SK-N-SH (cell line): ENCODE measurements at regions not wholly inside any gene's neighbourhood (a gene's known extent, or its start where the extent isn't known, plus 50 kb on each side); places are given as distances from the start of the nearest gene placed in this dataset.

Experiments
- CTCF ChIA-PET: fragments of 300-600, 350-600 bp; formaldehyde crosslinking; extraction: SDS; loops from one replicate; lab custom pipeline; 2021; lab: Yijun Ruan, JAX
- POLR2A ChIA-PET: fragments of 350-600 bp; sonication (Branson Sonifier 250); formaldehyde crosslinking; extraction: SDS; loops from one replicate; lab custom pipeline; 2020; ENCODE audit warnings: antibody characterized with exemption, inconsistent platforms; lab: Yijun Ruan, JAX
- DNase-seq: peaks from one replicate; pipeline ENCODE4 v3.0.0; 2012
- H2AFZ ChIP-seq: fragments of 200-600 bp; sonication (generic); 2 replicates; pipeline ENCODE4 v1.8.1; 2016; ENCODE audit warnings: antibody characterized with exemption, mild to moderate bottlenecking, low read depth
- H3F3A ChIP-seq: fragments of 200-600 bp; sonication (generic); replicated peaks from 2 replicates; pipeline ENCODE3; 2016; ENCODE audit warnings: antibody characterized with exemption, mild to moderate bottlenecking; ENCODE audit not compliant: insufficient read depth
- H3K27ac ChIP-seq, 2 experiments: fragments of 200-500 bp in 1 of 2; fragments of 200-600 bp in 1 of 2; sonication (Bioruptor generic) in 1 of 2; sonication (generic), shearing (Covaris generic) in 1 of 2; 2 replicates each; pipeline versions ENCODE4 v1.5.1 to v1.6.1; 2014 to 2016; ENCODE audit warnings: low read depth in 2 of 2, inconsistent platforms in 1 of 2, low read length in 1 of 2, mild to moderate bottlenecking in 1 of 2, mixed read lengths in 1 of 2
- H3K27me3 ChIP-seq: fragments of 200-600 bp; sonication (generic), shearing (Covaris generic); 2 replicates; pipeline ENCODE4 v1.6.1; 2016; ENCODE audit warnings: mixed run types; ENCODE audit not compliant: insufficient read depth
- H3K36me3 ChIP-seq, 2 experiments: fragments of 200-500 bp in 1 of 2; fragments of 200-600 bp in 1 of 2; sonication (Bioruptor generic) in 1 of 2; sonication (generic) in 1 of 2; replicated peaks in 1 of 2; 2 replicates each; pipeline versions ENCODE3 to v1.5.1; 2014 to 2016; ENCODE audit warnings: low read length in 1 of 2, mild to moderate bottlenecking in 1 of 2; ENCODE audit not compliant: insufficient read depth in 2 of 2, control insufficient read depth in 1 of 2
- H3K4me1 ChIP-seq, 2 experiments: fragments of 200-500 bp in 1 of 2; fragments of 200-600 bp in 1 of 2; sonication (Bioruptor generic) in 1 of 2; sonication (generic), shearing (Covaris generic) in 1 of 2; 2 replicates each; pipeline versions ENCODE4 v1.5.1 to v1.6.1; 2014 to 2016; ENCODE audit warnings: low read depth in 1 of 2, low read length in 1 of 2, mixed run types in 1 of 2; ENCODE audit not compliant: insufficient read depth in 2 of 2, control insufficient read depth in 1 of 2
- H3K4me2 ChIP-seq: fragments of 200-600 bp; sonication (generic), shearing (Covaris generic); 2 replicates; pipeline ENCODE4 v1.6.1; 2017; ENCODE audit warnings: mixed run types
- H3K4me3 ChIP-seq, 2 experiments: fragments of 200-500 bp in 1 of 2; fragments of 200-600 bp in 1 of 2; sonication (Bioruptor generic) in 1 of 2; sonication (generic), shearing (Covaris generic) in 1 of 2; 2 replicates each; pipeline versions ENCODE4 v1.5.1 to v1.8.1; 2014 to 2016; ENCODE audit warnings: low read depth in 2 of 2, inconsistent platforms in 1 of 2, low read length in 1 of 2, mild to moderate bottlenecking in 1 of 2, mixed read lengths in 1 of 2, moderate library complexity in 1 of 2
- H3K79me2 ChIP-seq: fragments of 200-600 bp; sonication (generic); 2 replicates; pipeline ENCODE4 v1.8.1; 2017; ENCODE audit warnings: mild to moderate bottlenecking; ENCODE audit not compliant: insufficient read depth
- H3K9ac ChIP-seq: fragments of 200-600 bp; sonication (generic); 2 replicates; pipeline ENCODE4 v1.6.1; 2017; ENCODE audit warnings: mixed run types
- H3K9me2 ChIP-seq: fragments of 200-600 bp; sonication (generic); 2 replicates; pipeline ENCODE4 v1.6.1; 2017; ENCODE audit warnings: mixed run types
- H3K9me3 ChIP-seq: fragments of 200-600 bp; sonication (generic); 2 replicates; pipeline ENCODE4 v1.6.1; 2017; ENCODE audit warnings: mixed run types, mild to moderate bottlenecking, moderate library complexity
- H4K20me1 ChIP-seq: fragments of 200-600 bp; sonication (generic); 2 replicates; pipeline ENCODE4 v1.6.1; 2017; ENCODE audit warnings: mild to moderate bottlenecking, mixed run types; ENCODE audit not compliant: insufficient read depth
- ELF1 ChIP-seq: IDR thresholded peaks from 2 replicates; pipeline ENCODE4 v1.4.0; 2012
- EP300 ChIP-seq, 2 experiments: IDR thresholded peaks; 2 replicates each; pipeline versions ENCODE4 v1.4.0 to v1.6.1; 2012; ENCODE audit warnings: borderline replicate concordance in 1 of 2, low read depth in 1 of 2, low read length in 1 of 2
- EZH2phosphoT487 ChIP-seq: fragments of 200-600 bp; sonication (generic); IDR thresholded peaks from 2 replicates; pipeline ENCODE4 v1.6.1; 2017; ENCODE audit warnings: low read depth, mixed run types, mild to moderate bottlenecking, antibody characterized with exemption, moderate library complexity, borderline replicate concordance
- FOXJ3 ChIP-seq: sonication (generic); formaldehyde crosslinking; IDR thresholded peaks from 2 replicates; pipeline ENCODE4 v1.5.1; 2020; ENCODE audit warnings: mild to moderate bottlenecking, missing genetic modification reagents
- FOXM1 ChIP-seq: IDR thresholded peaks from 2 replicates; pipeline ENCODE4 v1.4.0; 2012; ENCODE audit warnings: low read depth, mild to moderate bottlenecking
- GABPA ChIP-seq: IDR thresholded peaks from 2 replicates; pipeline ENCODE4 v1.4.0; 2012; ENCODE audit warnings: low read depth, mild to moderate bottlenecking
- JUND ChIP-seq: IDR thresholded peaks from 2 replicates; pipeline ENCODE4 v1.4.0; 2012
- MEF2A ChIP-seq: IDR thresholded peaks from 2 replicates; pipeline ENCODE4 v1.4.0; 2012; ENCODE audit warnings: low read depth, borderline replicate concordance
- MXI1 ChIP-seq: IDR thresholded peaks from 2 replicates; pipeline ENCODE4 v1.6.1; 2012; ENCODE audit warnings: mild to moderate bottlenecking, low read depth, low read length, improper control_type of control experiment
- NFIC ChIP-seq: IDR thresholded peaks from 2 replicates; pipeline ENCODE4 v1.4.0; 2012; ENCODE audit warnings: borderline replicate concordance
- NRF1 ChIP-seq: IDR thresholded peaks from 2 replicates; pipeline ENCODE4 v1.6.1; 2012; ENCODE audit warnings: low read depth, mild to moderate bottlenecking, low read length
- POLR2AphosphoS5 ChIP-seq: IDR thresholded peaks from 2 replicates; pipeline ENCODE4 v1.6.1; 2012; ENCODE audit warnings: low read depth, low read length
- RCOR1 ChIP-seq: fragments of 150-350 bp; IDR thresholded peaks from 2 replicates; pipeline ENCODE4 v1.6.1; 2017; ENCODE audit warnings: antibody characterized with exemption, low read length
- RFX5 ChIP-seq: IDR thresholded peaks from 2 replicates; pipeline ENCODE4 v1.6.1; 2012; ENCODE audit warnings: mild to moderate bottlenecking, improper control_type of control experiment, low read length
- SIN3A ChIP-seq: IDR thresholded peaks from 2 replicates; pipeline ENCODE4 v1.6.1; 2012; ENCODE audit warnings: low read depth, mild to moderate bottlenecking, low read length, moderate library complexity, borderline replicate concordance
- SMC3 ChIP-seq: IDR thresholded peaks from 2 replicates; pipeline ENCODE4 v1.6.1; 2012; ENCODE audit warnings: low read depth, low read length, improper control_type of control experiment
- YY1 ChIP-seq: IDR thresholded peaks from 2 replicates; pipeline ENCODE4 v1.4.0; 2012; ENCODE audit warnings: low read depth, mild to moderate bottlenecking
- WGBS: methylation state at CpG from one replicate; pipeline ENCODE4 v1.1.6; 2017; ENCODE audit warnings: low lambda C conversion rate; 5-methylcytosine and 5-hydroxymethylcytosine counted together
- TF ChIP-seq, protein P1 (sequence below): IDR thresholded peaks from 2 replicates; pipeline ENCODE4; 2012
- TF ChIP-seq, protein P2 (sequence below): IDR thresholded peaks from 2 replicates; pipeline ENCODE4 v1.4.0; 2012; ENCODE audit warnings: low read depth, borderline replicate concordance
- TF ChIP-seq, protein P3 (sequence below): IDR thresholded peaks from 2 replicates; pipeline ENCODE4 v1.4.0; 2012; ENCODE audit warnings: low read depth
- TF ChIP-seq, protein P4 (sequence below): fragments of 150-350 bp; IDR thresholded peaks from 2 replicates; pipeline ENCODE4 v1.6.1; 2016; ENCODE audit warnings: mild to moderate bottlenecking, low read depth, low read length

DNA sequence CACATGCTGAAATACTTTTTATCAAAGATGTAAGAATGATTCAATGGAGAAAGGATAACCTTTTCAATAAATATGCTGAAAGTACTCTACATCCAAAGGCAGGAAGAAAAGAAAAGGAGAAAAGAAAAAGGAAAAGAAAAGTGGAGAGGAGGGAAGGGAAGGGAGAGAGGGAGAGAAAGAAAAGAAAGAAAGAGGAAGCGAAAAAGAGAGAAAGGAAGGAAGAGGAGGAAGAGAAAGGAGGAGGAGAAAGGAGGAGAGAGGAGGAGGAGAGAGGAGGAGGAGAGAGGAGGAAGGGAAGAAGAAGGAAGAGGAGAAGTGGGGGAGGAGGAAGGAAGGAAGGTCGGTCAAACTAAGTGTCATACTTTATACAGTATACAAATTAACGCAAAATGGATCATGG is 297.4 kb upstream of the HSF2 start:
- Histone ChIP-seq H2AFZ (no peak overlapping the region), H3F3A (no peaks in the 10 kb centered on the region), H3K9me2 (no peaks in the 10 kb centered on the region), H4K20me1 (no peaks in the 10 kb centered on the region), H3K27me3 (no peaks in the 10 kb centered on the region; the same call in 1 of the 2 replicates), H3K79me2 (no peaks in the 10 kb centered on the region), H3K4me3 (no peak overlapping the region)
- POLR2A ChIA-PET, result no interaction called here
- TF ChIP-seq FOXM1 (no peak), ELF1 (no peak), MXI1 (no peak), RFX5 (no peak), GABPA (no peak)
- TF ChIP-seq, all 33 proteins: peak for 0
- Histone ChIP-seq H3K4me2 (no peak overlapping the region), H3K27ac (no peak overlapping the region), H3K4me1 (no peaks in the 10 kb centered on the region), H3K9ac (no peak overlapping the region), H3K36me3 (no peaks in the 10 kb centered on the region), H3K9me3 (no peaks in the 10 kb centered on the region)
- no peak for DNase-seq
- CTCF ChIA-PET, result interaction anchor here (0.7 kb wide), 1 partner anchor 39 kb away, joined by 3 read pairs; no protein-coding TSS in a partner anchor
- WGBS, result 21% methylated on average over 3 of the region's 3 CpGs

DNA sequence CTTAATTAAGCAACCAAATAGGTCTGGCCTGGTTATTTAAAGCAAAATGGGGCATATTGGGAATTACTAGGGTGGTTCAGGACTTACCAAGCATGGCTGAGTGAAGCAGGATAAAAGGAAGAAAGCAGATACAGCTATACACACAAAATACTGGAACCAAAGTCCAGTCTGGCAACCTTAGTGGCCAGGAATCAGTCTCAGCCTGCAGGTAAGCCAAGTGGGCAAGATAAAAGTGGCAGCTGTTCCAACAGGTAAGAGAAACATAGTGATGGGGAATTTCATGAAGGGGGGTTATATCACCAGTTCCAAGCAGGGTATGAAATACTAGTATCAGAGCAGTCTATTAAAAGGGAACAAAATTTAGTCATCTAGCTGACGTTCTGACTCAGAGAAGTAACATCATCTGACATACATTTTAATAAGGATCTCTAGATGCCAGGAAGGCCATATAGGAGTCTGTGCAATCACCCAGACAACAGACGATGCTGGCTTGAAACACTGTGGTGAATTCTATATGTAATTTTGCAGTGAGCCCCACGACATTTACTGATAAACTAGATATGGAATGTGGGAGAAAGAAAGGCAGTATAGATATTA is 292.1 kb upstream of the HSF2 start:
- Histone ChIP-seq H3K4me3 (no peak overlapping the region), H3K27me3 (no peaks in the 10 kb centered on the region), H3K4me1 (no peaks in the 10 kb centered on the region), H3K27ac (no peak overlapping the region), H3K9me3 (no peaks in the 10 kb centered on the region), H3K4me2 (no peak overlapping the region), H3F3A (no peaks in the 10 kb centered on the region), H3K36me3 (no peaks in the 10 kb centered on the region), H4K20me1 (no peaks in the 10 kb centered on the region), H2AFZ (no peak overlapping the region), H3K9me2 (no peaks in the 10 kb centered on the region), H3K9ac (no peak overlapping the region), H3K79me2 (no peaks in the 10 kb centered on the region)
- TF ChIP-seq JUND (no peak), GABPA (no peak), MXI1 (no peak), FOXM1 (no peak), NRF1 (no peak), EP300 (IDR thresholded peaks at IDR 0.05; ENCODE audit: borderline replicate concordance in 1 of 2, low read depth in 1 of 2, low read length in 1 of 2) (no peak), FOXJ3 (CRISPR knock-in tag) (no peak), SIN3A (no peak), POLR2AphosphoS5 (no peak), YY1 (no peak), RCOR1 (no peak), SMC3 (no peak), NFIC (no peak), EZH2phosphoT487 (no peak), MEF2A (no peak)
- TF ChIP-seq, protein P1, sequence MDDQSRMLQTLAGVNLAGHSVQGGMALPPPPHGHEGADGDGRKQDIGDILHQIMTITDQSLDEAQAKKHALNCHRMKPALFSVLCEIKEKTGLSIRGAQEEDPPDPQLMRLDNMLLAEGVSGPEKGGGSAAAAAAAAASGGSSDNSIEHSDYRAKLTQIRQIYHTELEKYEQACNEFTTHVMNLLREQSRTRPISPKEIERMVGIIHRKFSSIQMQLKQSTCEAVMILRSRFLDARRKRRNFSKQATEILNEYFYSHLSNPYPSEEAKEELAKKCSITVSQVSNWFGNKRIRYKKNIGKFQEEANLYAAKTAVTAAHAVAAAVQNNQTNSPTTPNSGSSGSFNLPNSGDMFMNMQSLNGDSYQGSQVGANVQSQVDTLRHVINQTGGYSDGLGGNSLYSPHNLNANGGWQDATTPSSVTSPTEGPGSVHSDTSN, result no peak
- TF ChIP-seq, protein P2, sequence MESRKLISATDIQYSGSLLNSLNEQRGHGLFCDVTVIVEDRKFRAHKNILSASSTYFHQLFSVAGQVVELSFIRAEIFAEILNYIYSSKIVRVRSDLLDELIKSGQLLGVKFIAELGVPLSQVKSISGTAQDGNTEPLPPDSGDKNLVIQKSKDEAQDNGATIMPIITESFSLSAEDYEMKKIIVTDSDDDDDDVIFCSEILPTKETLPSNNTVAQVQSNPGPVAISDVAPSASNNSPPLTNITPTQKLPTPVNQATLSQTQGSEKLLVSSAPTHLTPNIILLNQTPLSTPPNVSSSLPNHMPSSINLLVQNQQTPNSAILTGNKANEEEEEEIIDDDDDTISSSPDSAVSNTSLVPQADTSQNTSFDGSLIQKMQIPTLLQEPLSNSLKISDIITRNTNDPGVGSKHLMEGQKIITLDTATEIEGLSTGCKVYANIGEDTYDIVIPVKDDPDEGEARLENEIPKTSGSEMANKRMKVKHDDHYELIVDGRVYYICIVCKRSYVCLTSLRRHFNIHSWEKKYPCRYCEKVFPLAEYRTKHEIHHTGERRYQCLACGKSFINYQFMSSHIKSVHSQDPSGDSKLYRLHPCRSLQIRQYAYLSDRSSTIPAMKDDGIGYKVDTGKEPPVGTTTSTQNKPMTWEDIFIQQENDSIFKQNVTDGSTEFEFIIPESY, result no peak
- TF ChIP-seq, protein P3, sequence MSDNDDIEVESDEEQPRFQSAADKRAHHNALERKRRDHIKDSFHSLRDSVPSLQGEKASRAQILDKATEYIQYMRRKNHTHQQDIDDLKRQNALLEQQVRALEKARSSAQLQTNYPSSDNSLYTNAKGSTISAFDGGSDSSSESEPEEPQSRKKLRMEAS, result no peak
- TF ChIP-seq, protein P4, sequence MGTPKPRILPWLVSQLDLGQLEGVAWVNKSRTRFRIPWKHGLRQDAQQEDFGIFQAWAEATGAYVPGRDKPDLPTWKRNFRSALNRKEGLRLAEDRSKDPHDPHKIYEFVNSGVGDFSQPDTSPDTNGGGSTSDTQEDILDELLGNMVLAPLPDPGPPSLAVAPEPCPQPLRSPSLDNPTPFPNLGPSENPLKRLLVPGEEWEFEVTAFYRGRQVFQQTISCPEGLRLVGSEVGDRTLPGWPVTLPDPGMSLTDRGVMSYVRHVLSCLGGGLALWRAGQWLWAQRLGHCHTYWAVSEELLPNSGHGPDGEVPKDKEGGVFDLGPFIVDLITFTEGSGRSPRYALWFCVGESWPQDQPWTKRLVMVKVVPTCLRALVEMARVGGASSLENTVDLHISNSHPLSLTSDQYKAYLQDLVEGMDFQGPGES, result no peak
- WGBS, result 34% methylated on average over 3 of the region's 3 CpGs
- ChIA-PET POLR2A (no interaction called here), CTCF (no interaction called here)
- no peak for DNase-seq
